ENCODE measurements at regions not wholly inside any gene's neighbourhood (a gene's known extent, or its start where the extent isn't known, plus 50 kb on each side); places are given as distances from the start of the nearest gene placed in this dataset.

DNA sequence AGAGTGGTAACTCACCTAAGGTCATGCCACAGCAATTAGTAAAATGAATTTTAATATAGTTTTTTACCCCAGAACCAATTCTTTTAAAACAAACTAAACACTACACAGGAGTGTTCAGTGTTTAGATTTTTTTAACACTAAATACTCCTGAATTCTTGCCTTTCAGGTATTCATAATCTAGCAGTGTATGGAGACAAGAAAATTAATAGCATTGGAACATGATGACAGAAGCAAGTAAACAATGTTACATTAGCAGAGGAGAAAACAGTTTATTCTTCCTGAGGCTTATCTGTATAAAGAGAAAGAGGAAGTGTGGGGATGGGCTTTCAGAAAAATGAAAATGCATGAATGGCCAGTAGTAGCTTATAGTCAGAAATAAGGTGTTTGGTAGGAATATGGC is 222.1 kb upstream of the FAT3 start:
- TF ChIP-seq, protein P1, sequence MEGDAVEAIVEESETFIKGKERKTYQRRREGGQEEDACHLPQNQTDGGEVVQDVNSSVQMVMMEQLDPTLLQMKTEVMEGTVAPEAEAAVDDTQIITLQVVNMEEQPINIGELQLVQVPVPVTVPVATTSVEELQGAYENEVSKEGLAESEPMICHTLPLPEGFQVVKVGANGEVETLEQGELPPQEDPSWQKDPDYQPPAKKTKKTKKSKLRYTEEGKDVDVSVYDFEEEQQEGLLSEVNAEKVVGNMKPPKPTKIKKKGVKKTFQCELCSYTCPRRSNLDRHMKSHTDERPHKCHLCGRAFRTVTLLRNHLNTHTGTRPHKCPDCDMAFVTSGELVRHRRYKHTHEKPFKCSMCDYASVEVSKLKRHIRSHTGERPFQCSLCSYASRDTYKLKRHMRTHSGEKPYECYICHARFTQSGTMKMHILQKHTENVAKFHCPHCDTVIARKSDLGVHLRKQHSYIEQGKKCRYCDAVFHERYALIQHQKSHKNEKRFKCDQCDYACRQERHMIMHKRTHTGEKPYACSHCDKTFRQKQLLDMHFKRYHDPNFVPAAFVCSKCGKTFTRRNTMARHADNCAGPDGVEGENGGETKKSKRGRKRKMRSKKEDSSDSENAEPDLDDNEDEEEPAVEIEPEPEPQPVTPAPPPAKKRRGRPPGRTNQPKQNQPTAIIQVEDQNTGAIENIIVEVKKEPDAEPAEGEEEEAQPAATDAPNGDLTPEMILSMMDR (IDR thresholded peaks at IDR 0.05) = no peak
- no peak for TF ChIP-seq JUN (CRISPR knock-in tag; IDR thresholded peaks at IDR 0.05)
- TF ChIP-seq TP53 (CRISPR knock-in tag; IDR thresholded peaks at IDR 0.05) = no peak
